Lower leg skin (tissue), 3 donors: ENCODE measurements at regions not wholly inside any gene's neighbourhood (a gene's known extent, or its start where the extent isn't known, plus 50 kb on each side); places are given as distances from the start of the nearest gene placed in this dataset.

ENCODE experiments used
- CTCF ChIP-seq, 3 donors: fragments of 450-650 bp; IDR thresholded peaks; one replicate each; pipeline ENCODE4 v1.5.1; 2016; ENCODE audit warnings: antibody characterized with exemption in 3 of 3, mild to moderate bottlenecking in 3 of 3, moderate library complexity in 2 of 3
- POLR2A ChIP-seq, 2 donors: fragments of 450-650 bp; IDR thresholded peaks; one replicate each; pipeline ENCODE4 v1.6.1; 2016 to 2017; ENCODE audit warnings: antibody characterized with exemption in 2 of 2, mild to moderate bottlenecking in 1 of 2, moderate library complexity in 1 of 2

- TF ChIP-seq CTCF (IDR thresholded peaks at IDR 0.05) (no peak), POLR2A (IDR thresholded peaks at IDR 0.05) (no peak)
Measured at GRCh38 chr13:102461302-102461701, 59.5 kb upstream of the FGF14 start.
